Renal cortex interstitium (tissue), 11 donors: ENCODE measurements at regions not wholly inside any gene's neighbourhood (a gene's known extent, or its start where the extent isn't known, plus 50 kb on each side); places are given as distances from the start of the nearest gene placed in this dataset.
A peak's percentile ranks its signal among the peaks of the same experiment; 100 is the strongest.

Source experiments
- DNase-seq, 11 donors: peaks; one replicate each; pipeline ENCODE4 v3.0.0-alpha.2; 2013; ENCODE audit warnings: low read depth in 9 of 11, low spot score in 4 of 11; ENCODE audit errors: extremely low read depth in 1 of 11

DNA sequence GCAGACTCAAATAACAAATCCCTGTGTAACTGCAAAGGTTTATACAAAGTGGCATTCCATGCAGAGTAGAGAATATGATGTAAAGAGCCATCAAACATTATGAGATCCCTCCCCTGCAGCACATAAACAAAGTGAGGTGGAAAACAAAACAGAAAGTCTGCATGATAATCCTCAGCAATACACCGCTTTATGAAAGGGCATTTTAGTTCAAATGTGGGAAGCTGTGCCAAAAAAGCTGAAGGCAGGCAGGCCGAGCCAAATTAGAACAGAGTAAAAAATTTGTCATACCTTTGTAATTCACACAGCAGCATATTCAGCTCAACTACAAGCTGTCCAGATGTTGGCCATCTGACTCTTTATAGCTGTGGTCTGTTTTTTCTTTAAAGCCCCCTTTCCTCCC, 113.5 kb downstream of the LHX9 start:
- DNase-seq, result no peak

DNA sequence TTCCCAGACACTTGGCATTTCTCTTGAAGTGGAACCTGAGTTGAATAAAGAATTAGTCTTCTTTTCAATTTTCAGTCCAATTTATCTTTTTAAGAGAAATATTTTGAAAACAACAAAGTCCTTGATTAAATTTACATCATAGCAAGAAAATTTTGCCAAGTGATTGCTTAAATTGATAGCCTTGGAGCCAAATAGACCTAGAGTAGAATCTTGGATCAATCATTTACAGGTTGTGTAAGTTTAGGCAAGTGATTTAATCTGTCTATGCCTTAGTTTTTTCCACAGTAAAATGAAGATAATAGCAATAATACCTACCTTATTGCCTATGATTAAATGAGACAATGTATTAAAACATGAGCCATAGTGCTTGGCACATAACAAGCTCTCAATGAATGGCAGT, 113.9 kb downstream of the LHX9 start:
- DNase-seq, result no peak

DNA sequence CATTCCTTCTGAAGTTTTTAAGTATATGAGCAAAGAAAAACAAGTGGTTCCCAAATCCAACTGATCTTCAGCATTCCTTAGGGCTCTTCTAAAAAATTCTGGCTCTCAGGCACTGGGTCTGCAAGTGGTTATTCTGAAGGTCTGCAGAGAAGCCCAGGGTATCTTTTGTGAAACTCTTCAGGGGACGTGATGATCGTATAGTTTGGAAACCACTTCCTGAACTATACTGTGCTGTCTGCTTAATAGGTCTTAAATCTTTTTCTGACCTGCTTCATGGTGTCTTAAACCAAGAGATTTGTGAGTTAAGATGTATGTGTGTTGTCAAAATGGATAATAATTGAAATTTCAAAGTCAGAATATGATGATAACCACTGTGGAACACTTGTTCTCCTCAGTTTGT, 115.5 kb downstream of the LHX9 start:
- DNase-seq, result no peak

DNA sequence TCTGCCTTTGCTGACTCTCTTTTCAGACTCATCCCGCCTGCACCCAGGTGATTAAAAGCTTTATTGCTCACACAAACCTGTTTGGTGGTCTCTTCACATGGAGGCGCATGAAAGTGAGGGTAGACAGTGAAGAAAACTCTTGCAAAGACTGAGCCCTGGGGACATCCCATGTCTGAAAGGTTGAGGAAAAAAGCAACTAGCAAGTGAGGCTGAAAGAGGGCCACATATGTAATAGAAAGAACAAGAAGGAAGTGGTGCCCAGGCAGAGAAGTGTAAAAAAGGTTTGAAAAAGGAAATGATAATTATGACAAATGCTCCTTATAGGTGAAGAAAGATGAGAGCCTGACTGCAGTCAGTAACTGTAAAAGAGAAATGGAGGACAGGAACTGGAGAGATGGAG, 115.9 kb upstream of the NEK7 start:
- no peak for DNase-seq

DNA sequence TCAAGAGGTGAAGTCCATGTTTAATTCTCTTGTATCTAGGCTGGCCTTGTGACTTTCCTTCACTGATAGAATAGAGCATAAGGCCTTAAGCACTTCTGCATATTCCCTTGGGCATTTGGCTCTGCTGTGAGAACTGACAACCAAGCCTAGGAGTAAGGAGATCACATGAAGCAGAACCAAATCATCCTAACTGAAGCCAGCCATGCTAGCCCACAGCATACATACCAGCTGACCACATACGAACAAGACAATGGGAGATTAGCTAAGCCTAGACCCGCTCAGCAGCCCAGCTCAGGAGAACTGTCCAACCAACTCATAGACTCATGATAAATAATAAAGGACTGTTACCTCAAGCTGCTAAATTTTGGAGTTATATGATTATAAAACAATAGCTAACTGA, 114.6 kb upstream of the NEK7 start:
- DNase-seq, result no peak

DNA sequence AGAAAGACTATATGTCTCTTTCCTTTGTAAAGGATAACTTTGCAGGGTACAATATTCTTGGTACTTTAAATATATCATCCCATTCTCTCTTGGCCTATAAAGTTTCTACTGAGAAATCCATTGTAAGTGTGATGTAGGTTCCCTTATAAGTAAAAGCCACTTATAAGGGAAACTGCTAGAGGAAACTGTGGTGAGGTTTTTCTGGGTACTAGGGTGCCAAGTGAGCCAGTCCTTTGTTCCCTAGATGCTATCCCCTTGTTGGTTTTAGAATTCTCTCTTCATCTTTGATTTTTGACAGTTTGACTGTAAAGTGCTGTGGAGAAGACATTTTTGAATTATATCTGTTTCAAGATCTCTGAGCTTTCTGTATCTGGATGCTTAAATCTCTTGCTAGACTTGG, 108.9 kb upstream of the NEK7 start:
- DNase-seq, result no peak

DNA sequence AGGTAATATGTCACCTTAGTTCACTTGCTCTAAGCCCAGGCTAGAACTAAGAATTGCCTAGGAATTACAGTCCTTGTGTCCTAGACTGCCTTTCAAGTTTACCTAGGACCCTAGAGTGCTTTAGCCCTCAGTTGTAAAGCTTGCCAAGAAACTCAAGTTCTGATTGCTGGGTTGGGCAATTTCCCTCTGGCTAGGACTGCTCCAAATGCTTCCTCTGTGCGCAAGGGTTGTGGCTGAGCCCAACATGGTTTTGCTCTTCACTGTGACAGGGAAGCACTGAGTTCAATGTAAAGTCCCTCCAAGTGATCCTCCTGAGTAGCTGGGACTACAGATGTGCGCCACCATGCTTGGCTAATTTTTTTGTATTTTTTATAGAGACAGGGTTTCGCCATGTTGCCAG, 102.3 kb upstream of the NEK7 start:
- DNase-seq, result no peak

DNA sequence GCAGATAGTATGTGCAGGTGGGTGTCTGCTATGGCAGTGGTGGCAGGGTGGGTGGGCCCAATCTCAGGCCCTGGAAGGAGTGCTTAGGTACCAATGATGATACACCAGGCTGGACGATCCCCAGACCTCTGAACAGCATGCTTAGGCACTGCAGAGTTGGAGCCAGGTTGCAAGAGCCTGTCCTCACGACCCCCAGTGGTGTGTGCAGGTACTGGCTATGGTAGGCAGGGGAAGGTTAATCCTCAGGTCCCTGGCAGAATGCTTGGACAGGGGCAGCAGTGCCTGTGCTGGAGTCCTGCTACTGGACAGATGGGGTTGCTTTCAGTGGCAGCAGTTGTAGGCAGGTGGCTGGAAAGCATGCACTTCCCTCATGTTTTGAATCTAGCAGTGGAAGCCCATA, 100.5 kb upstream of the NEK7 start:
- DNase-seq, result no peak

DNA sequence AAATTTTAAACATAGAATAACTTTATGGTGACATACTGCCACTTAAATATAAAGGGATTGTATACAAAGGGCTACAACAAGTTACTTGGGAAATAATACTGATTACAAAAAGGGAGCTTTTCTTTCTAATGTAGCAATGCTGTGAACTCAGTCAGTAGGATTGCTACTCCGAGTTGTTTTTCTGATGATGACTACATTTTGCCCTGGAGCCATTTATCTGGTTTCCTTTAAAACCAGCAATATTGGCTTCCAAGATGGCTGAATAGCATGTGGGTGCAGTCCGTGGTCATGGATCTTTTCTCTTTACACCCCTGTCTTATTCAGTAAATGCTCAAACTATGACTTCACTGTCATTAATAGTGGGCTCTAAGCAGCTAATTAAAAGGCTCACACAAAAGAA, 92.6 kb upstream of the NEK7 start:
- DNase-seq, result no peak

DNA sequence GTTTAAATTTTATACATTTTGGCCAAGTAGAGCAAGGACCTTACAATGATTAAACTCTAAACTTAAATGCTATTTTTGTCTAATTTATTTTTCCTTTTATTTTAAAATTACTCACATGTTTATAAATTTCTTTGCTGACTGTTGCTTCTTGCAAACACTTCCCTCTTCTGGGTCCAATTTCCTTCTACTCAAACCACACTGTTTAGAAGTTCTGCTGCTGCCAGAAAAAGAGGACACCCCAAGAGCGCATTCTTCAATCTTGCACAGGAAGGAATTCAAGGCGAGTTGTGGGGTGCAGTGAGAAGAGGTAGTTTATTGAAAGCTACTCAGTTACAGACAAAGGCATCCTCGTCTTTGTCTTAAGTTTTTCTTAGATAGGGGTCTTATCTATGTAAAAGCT, 88.5 kb upstream of the NEK7 start:
- no peak for DNase-seq

DNA sequence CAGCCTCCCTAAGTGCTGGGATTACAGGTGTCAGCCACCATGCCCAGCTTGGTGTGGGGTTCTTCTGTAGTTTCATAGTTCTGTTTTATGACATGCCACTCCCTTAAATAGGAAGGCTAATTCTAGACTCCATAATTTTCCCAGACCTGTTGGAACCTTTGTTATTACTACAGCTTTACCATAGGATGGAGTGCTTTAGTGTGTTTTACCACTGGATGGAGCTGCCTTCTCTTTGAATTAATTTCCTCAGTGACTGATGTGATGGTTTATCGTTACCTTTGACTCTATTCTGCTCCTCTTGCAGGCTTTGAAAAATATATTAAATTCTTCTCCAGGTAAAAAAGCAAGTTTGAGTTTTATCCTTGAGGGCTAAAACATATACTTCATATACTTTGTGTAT, 84.6 kb upstream of the NEK7 start:
- DNase-seq, result no peak

DNA sequence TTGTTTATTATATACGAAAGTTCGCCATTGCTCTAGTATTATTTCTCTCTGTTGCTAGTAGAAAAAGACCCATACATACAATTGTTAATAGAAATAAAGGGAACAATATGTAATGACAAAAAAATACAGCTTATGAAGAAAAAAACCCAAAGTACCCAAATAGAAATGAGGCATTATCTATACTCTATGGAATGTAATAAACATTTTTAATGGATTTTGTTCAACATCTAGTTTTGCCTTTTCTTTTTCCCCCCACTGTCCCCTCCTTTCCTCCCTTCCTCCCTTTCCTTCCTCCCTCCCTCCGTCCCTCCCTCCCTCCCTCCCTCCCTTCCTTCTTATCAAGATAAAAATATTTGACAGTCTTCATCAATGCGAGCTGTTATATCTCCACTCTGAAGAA, 81.5 kb upstream of the NEK7 start:
- no peak for DNase-seq

DNA sequence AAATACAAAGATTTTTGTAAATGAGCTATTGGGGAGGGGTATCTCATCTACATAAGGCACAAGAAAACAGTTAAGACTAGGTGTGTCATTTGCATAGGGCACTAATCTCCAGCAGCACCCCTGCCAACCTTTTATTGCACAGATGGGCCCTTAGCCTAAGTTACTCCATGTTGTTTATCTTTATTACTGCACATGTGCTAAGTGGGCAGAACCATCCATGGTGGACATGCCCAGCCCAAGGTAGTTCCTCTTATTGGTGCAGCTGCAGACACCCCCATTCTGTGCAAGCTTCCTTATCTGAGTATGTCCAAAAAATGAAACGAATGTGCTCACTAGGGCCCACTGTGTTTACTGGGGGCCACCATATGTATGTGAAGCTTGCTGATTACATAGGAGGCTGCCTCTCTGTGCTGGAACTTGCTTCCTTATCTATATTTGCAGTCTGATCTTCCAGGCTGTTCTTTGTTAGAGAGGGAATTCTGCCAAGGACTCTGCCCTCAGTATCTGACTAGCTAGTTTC, 77.3 kb upstream of the NEK7 start:
- DNase-seq, result no peak

DNA sequence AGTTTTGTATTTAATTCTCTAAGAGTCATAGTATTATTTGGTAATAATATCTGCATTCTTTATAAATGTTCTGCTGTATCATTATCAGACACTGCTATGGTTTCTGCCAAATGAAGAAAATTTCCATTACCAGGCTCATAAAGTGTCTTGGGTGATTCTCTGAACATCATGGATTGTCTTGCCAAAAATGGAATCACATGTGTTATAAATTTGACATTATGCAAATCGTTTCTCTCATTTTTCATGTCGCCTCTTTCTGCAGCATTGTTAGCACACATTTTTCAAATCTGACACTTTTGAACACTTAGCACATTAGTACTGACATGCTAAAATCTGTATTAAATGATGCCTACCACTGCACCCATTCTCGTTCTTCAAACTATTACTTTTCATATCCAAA, 74.2 kb upstream of the NEK7 start:
- DNase-seq, result no peak

DNA sequence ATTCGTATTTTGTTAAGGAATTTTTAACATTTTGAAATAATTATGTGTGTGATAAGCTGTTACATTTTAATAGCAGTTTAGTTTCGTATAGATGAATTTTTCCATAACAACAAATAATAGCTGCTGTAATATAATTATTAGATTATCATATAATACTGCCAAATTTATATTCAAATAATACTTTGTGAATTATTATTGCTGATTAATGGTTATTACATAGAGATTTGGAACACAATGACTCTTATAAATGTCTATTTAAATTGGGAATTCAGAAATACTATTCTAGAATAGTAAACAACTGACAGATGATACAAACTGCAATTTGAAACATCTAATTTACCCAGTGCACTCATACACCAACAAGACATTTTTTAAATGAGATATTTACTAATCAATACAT, 73.2 kb upstream of the NEK7 start:
- no peak for DNase-seq

DNA sequence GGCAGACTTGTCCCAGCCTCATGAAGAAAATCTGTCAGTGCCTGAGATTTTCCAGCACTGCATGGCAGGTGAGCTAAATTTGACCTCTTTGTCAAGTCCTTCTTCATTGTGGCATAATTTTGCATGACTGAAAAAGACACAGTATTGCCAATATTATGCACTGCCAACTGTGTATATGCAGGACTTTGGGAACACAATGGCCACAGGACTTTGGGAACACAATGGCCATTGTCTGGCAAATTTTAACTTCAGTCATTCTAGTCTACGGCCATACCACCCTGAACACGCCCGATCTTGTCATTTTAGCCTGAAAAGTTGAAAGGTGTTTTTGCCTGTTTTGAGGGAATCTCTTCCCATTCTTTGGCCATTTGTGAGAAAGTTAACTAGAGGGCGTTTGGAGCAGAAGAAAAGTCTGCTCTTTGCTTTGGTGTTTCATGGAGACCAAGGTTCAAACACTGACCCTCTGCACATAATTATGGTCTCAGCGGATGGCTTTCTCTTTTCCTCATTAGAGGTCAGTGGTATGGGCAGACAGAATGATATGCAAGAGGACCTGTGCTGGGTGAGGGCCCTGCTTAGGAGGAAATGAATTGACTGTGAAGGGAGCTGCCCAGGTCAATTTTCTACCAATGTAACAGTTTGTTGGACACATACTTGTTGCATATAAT, 72.4 kb upstream of the NEK7 start:
- DNase-seq, result no peak

DNA sequence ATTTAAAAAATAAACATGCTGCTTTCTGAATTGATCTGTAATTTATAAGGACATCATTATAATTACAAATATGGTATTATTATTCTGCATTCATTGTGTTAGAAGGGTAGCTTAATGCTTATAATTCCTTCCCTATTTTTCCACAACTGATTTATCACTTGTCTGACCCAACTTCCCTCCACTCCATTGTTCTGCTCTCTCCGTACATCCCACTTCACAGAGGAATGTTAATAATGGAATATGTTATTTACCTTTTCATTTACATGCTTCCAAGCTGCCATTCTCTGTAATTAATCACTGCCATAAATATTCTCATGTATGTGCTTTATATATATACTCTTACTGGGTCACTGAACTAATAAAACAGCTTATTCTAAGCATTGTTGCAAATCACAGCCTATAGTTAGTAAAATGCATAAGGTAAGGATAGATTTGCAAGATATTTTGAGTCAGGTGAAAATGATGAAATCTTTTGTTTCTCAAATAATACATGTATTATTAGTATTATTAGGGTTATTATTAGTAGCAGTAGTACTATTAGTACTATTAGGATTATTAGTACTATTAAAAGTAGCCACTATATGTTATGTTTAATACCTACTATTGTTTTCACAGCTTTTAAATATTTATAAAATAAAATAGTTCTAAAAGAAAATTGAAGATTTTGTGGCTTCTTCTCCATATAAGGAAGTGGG, 70.6 kb upstream of the NEK7 start:
- no peak for DNase-seq

DNA sequence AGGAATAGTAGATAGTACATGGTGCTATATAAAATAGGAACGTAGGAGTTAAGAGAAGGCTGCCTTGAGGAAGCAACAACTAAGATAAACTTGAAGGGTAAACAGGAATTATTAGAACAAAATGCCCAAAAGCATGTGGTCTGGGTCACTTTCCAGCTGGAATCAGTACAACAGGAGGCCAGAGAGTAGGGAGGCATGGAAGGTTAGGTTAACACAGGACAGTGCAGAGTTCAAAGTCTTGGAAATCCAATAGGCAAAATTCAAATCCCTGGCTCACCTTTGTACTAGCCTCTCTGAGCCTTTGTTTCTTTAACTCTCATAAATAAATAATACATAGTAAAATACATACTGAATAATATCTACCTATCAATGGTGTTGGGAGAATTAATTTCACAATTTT, 69.0 kb upstream of the NEK7 start:
- no peak for DNase-seq

DNA sequence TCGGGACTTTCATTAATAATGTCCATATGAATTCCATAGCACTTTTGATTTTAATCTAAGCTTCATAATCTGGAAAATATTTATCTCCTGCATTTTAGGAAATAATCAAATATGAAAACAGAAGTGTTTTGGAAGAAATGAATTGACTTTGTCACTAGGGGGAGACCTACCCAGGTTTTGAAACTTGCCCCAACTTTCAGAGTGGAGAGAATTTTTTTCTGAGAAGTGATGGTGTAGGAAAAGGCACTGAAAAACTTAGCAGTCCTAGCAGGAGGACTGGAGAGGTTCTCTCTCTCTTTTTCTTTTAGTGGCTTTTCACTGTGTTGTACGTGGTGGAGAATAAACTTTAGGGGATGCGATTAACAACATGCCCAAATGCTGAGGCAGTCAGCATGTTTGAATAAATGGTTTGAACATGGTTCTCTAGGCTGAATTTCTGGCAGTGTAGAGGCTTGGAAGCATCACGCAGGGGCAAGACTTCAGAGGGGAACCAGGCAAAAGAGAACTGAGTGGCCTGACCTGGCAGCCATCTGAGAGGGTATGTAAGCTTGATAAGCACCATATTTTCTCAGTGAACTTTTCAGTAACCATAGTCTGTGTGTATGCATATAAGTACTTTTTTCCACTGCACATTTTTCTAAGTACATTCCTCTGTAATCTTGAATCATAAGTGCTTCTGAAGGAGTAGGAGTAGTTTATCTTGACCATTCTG, 68.3 kb upstream of the NEK7 start:
- peak in 3 of 11 donors; percentile 1 to 11 (median 4) for DNase-seq

DNA sequence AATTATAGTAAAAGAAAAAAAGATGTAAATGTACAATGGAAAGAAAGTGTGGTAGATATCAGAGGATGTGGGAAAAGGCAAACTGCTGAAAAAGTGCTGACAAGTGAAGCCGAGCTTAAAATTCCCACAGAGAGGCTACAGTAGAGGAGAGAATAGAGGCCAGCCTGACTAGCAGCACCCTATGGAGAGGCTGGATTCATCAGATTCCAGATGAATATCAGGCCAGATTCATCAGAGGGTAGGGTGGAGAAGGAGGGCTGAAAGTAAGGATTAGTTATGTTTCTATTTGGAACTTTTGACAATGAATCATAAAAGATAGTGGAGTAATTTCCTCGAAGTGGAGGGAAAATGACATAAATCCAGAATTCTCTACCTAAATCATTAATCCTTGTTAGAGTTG, 60.4 kb upstream of the NEK7 start:
- DNase-seq, result no peak
